ENCODE measurements at regions not wholly inside any gene's neighbourhood (a gene's known extent, or its start where the extent isn't known, plus 50 kb on each side); places are given as distances from the start of the nearest gene placed in this dataset.

DNA sequence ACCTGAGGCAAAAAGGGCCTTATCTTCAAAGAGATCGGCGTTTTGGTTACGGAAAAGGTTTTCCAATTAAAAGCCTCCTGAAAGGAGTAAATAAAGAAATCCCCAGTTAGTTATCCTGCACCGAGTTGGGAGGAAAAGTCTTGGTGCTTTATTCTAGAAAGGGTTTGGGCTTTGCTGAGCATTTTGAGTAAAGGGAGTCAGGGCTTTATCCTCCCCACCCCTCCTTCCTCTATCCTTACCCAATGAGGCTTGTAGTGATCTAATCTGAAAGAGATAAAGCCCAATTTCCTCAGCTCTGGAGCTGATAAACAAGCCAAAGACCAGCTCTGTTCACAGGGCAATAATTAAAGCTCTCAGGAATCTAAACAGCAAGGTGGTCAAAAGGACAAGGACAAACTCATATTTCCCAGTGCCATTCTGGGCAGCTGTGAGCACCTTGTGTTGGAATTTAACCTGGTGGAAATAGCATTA lies 188.9 kb upstream of the TSC22D1 start:
- H3K9me3 ChIP-seq (ENCODE audit: insufficient read depth, low read depth), result 0 out of 2 replicates have a peak, but pooled peaks cover 6% of the 10 kb centered on the region
- H4K20me1 ChIP-seq (ENCODE audit: insufficient read depth), result no peaks in the 10 kb centered on the region
- peaks cover 16% of the 10 kb centered on the region for H3F3A ChIP-seq (ENCODE audit: insufficient read depth, low read depth)
- H3K36me3 ChIP-seq (ENCODE audit: low read depth), result no peaks in the 10 kb centered on the region; the same call in 1 of the 2 replicates
- H3K4me2 ChIP-seq, result no peak overlapping the region
- intact Hi-C loops (cut with micrococcal nuclease; ENCODE audit: unreplicated experiment), result no loop called here
- no peaks in the 10 kb centered on the region for H3K9me2 ChIP-seq (ENCODE audit: insufficient read depth)
- ChIA-PET POLR2A (ENCODE audit: unreplicated experiment) (no interaction called here), CTCF (no interaction called here)
- no TSS peak for BruUV-seq (replicated peaks)
- H3K27ac ChIP-seq, result no peak overlapping the region
- H3K4me1 ChIP-seq (replicated peaks; ENCODE audit: insufficient read depth), result peaks cover 37% of the 10 kb centered on the region
- H3K79me2 ChIP-seq (ENCODE audit: low read depth), result no peaks in the 10 kb centered on the region
- no peaks in the 10 kb centered on the region for H3K27me3 ChIP-seq (ENCODE audit: insufficient read depth, low read depth)
- no peak overlapping the region for H3K4me3 ChIP-seq
- no peak overlapping the region for H2AFZ ChIP-seq
- DNase-seq, result no peak
- no peak for TF ChIP-seq EZH2 (IDR thresholded peaks at IDR 0.05; ENCODE audit: low read depth)
- TF ChIP-seq, protein P1, sequence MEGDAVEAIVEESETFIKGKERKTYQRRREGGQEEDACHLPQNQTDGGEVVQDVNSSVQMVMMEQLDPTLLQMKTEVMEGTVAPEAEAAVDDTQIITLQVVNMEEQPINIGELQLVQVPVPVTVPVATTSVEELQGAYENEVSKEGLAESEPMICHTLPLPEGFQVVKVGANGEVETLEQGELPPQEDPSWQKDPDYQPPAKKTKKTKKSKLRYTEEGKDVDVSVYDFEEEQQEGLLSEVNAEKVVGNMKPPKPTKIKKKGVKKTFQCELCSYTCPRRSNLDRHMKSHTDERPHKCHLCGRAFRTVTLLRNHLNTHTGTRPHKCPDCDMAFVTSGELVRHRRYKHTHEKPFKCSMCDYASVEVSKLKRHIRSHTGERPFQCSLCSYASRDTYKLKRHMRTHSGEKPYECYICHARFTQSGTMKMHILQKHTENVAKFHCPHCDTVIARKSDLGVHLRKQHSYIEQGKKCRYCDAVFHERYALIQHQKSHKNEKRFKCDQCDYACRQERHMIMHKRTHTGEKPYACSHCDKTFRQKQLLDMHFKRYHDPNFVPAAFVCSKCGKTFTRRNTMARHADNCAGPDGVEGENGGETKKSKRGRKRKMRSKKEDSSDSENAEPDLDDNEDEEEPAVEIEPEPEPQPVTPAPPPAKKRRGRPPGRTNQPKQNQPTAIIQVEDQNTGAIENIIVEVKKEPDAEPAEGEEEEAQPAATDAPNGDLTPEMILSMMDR (conservative IDR thresholded peaks at IDR 0.05), result no peak

DNA sequence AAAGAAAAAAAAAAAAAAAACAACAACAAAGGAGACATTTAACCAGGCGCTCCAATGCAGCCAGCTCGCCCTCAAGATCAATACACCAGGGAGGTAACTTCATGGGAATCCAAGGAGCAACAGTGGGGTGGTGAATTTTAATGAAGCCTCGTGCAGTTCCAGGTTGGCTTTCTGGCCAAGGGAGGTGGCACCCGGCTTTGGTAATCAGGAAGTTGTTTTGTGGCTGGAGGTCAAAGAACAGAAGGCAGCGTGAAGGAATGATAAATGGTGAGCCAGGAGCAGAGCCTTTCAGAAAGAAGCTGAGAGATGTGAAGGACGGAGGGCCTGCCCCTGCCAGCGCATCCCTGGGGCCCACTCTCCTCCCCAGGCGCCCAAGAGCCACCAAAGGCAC lies 188.2 kb upstream of the TSC22D1 start:
- Histone ChIP-seq H3K36me3 (ENCODE audit: low read depth) (no peaks in the 10 kb centered on the region; the same call in 1 of the 2 replicates), H3K27me3 (ENCODE audit: insufficient read depth, low read depth) (no peaks in the 10 kb centered on the region), H3K4me3 (no peak overlapping the region), H3K4me1 (replicated peaks; ENCODE audit: insufficient read depth) (peaks cover 39% of the 10 kb centered on the region), H3F3A (ENCODE audit: insufficient read depth, low read depth) (peaks cover 20% of the 10 kb centered on the region), H4K20me1 (ENCODE audit: insufficient read depth) (no peaks in the 10 kb centered on the region), H3K27ac (no peak overlapping the region), H3K79me2 (ENCODE audit: low read depth) (no peaks in the 10 kb centered on the region), H2AFZ (no peak overlapping the region), H3K4me2 (no peak overlapping the region), H3K9me2 (ENCODE audit: insufficient read depth) (no peaks in the 10 kb centered on the region), H3K9me3 (ENCODE audit: insufficient read depth, low read depth) (0 out of 2 replicates have a peak, but pooled peaks cover 6% of the 10 kb centered on the region)
- DNase-seq, result no peak
- TF ChIP-seq, protein P1 (conservative IDR thresholded peaks at IDR 0.05), result no peak
- TF ChIP-seq EZH2 (IDR thresholded peaks at IDR 0.05; ENCODE audit: low read depth), result no peak
- ChIA-PET CTCF (no interaction called here), POLR2A (ENCODE audit: unreplicated experiment) (no interaction called here)
- intact Hi-C loops (cut with micrococcal nuclease; ENCODE audit: unreplicated experiment), result no loop called here
- no TSS peak for BruUV-seq (replicated peaks)

DNA sequence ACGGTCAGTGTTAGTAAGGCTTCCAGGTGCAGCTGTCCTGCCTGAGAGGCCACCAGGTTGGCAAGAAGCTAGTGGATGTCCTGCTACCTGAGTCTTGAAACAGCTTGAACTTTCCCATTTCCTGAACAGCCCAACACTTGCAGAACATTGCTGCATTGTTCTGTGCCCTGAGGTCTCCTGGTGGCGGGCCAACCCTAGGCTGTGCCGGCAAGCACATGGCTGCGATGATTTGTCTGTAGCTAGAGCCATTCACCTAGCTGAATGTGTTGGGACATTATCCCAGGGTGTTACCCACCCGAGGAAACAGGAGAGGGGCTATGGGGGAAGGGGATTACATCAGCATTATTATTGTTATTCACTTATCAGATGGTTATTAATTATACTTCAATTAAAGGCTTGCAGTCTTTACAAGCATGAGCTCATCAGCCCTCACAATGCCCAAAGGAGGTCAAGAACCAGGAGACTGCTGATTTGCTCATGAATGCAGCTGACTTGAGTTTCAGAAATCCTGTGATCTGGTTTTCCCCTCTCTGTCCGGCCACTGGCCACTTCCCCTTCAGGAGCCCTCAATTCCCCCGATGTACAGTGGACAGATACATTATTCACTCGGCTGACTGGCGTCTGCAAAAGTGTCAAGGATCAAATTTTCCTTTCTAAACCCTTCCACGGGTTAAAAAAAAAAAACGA lies 187.6 kb upstream of the TSC22D1 start:
- intact Hi-C loops (cut with micrococcal nuclease; ENCODE audit: unreplicated experiment), result no loop called here
- Histone ChIP-seq H3K9me3 (ENCODE audit: insufficient read depth, low read depth) (0 out of 2 replicates have a peak, but pooled peaks cover 6% of the 10 kb centered on the region), H3K4me3 (no peak overlapping the region), H3F3A (ENCODE audit: insufficient read depth, low read depth) (peaks cover 26% of the 10 kb centered on the region), H3K27ac (no peak overlapping the region), H3K79me2 (ENCODE audit: low read depth) (no peaks in the 10 kb centered on the region), H3K36me3 (ENCODE audit: low read depth) (no peaks in the 10 kb centered on the region; the same call in 1 of the 2 replicates), H3K9me2 (ENCODE audit: insufficient read depth) (no peaks in the 10 kb centered on the region), H2AFZ (no peak overlapping the region), H3K4me1 (replicated peaks; ENCODE audit: insufficient read depth) (peaks cover 39% of the 10 kb centered on the region), H3K4me2 (no peak overlapping the region), H3K27me3 (ENCODE audit: insufficient read depth, low read depth) (no peaks in the 10 kb centered on the region), H4K20me1 (ENCODE audit: insufficient read depth) (no peaks in the 10 kb centered on the region)
- TF ChIP-seq, protein P1 (conservative IDR thresholded peaks at IDR 0.05), result no peak
- no peak for TF ChIP-seq EZH2 (IDR thresholded peaks at IDR 0.05; ENCODE audit: low read depth)
- ChIA-PET CTCF (no interaction called here), POLR2A (ENCODE audit: unreplicated experiment) (interaction anchor here (0.7 kb wide), 1 partner anchor 167 kb away, joined by 4 read pairs; no protein-coding TSS in a partner anchor)
- BruUV-seq (replicated peaks), result no TSS peak
- no peak for DNase-seq
